A673 (cell line): ENCODE measurements at regions not wholly inside any gene's neighbourhood (a gene's known extent, or its start where the extent isn't known, plus 50 kb on each side); places are given as distances from the start of the nearest gene placed in this dataset.
"Not testable (repeated sequence)": the region's sequence is repeated elsewhere in the genome, so short reads cannot be mapped to it uniquely, and the experiment has no call there.

Experiments
- BruUV-seq: library from RNA; stranded (reverse); fragments of 400-500 nt; replicated peaks from 2 replicates; lab custom pipeline; 2021; lab: Mats Ljungman, UMichigan
- CTCF ChIA-PET: fragments of 300-600 bp; sonication (Branson Sonifier 250); formaldehyde crosslinking; loops from one replicate; lab custom pipeline; 2022; ENCODE audit warnings: antibody characterized with exemption; lab: Charles Lee
- POLR2A ChIA-PET: fragments of 300-600 bp; sonication (Branson Sonifier 250); formaldehyde crosslinking; loops from one replicate; lab custom pipeline; 2022; ENCODE audit warnings: antibody characterized with exemption; ENCODE audit not compliant: low non-redundant PET; lab: Charles Lee
- DNase-seq: peaks from one replicate; pipeline ENCODE4 v3.0.0-alpha.2; 2015; ENCODE audit warnings: low spot score
- H3K27ac ChIP-seq: fragments of 200-600 bp; sonication (generic); 2 replicates; pipeline ENCODE4 v1.5.1; 2016; ENCODE audit warnings: mixed run types, low read depth, mild to moderate bottlenecking, mixed read lengths, antibody characterized with exemption, low read length; ENCODE audit not compliant: poor library complexity, severe bottlenecking
- H3K27me3 ChIP-seq: fragments of 200-600 bp; sonication (generic); replicated peaks from 2 replicates; pipeline ENCODE4 v1.6.1; 2017; ENCODE audit warnings: mixed run types, low read depth, mild to moderate bottlenecking, mixed read lengths, antibody characterized with exemption, low read length; ENCODE audit not compliant: insufficient read depth, poor library complexity
- H3K36me3 ChIP-seq: fragments of 200-600 bp; sonication (generic); 2 replicates; pipeline ENCODE4 v1.6.1; 2016; ENCODE audit warnings: mixed run types, mild to moderate bottlenecking, mixed read lengths, antibody characterized with exemption, low read length; ENCODE audit not compliant: insufficient read depth, poor library complexity, severe bottlenecking
- H3K4me1 ChIP-seq: fragments of 200-600 bp; sonication (generic); 2 replicates; pipeline ENCODE4 v1.6.1; 2017; ENCODE audit warnings: mixed run types, mild to moderate bottlenecking, mixed read lengths, antibody characterized with exemption, low read length; ENCODE audit not compliant: insufficient read depth, poor library complexity, severe bottlenecking
- H3K4me3 ChIP-seq: fragments of 200-600 bp; sonication (generic); 2 replicates; pipeline ENCODE4 v1.5.1; 2016; ENCODE audit warnings: low read depth, mixed run types, mild to moderate bottlenecking, mixed read lengths, low read length; ENCODE audit not compliant: poor library complexity, severe bottlenecking
- H3K9me3 ChIP-seq: fragments of 200-600 bp; sonication (generic); 2 replicates; pipeline ENCODE4 v1.6.1; 2016; ENCODE audit warnings: mixed run types, low read depth, mild to moderate bottlenecking, mixed read lengths, antibody characterized with exemption, low read length; ENCODE audit not compliant: poor library complexity, severe bottlenecking
- CTCF ChIP-seq: fragments of 300-800, 200-600 bp; sonication (generic); conservative IDR thresholded peaks from 2 replicates; pipeline ENCODE4 v1.5.1; 2017; ENCODE audit warnings: low read depth, mild to moderate bottlenecking, antibody characterized with exemption, low read length, moderate library complexity, mixed read lengths
- EZH2 ChIP-seq: fragments of 200-600 bp; sonication (generic); IDR thresholded peaks from 2 replicates; pipeline ENCODE4 v1.6.1; 2017; ENCODE audit warnings: borderline replicate concordance, low read depth, mild to moderate bottlenecking, mixed read lengths, antibody characterized with exemption, low read length; ENCODE audit not compliant: poor library complexity, severe bottlenecking
- intact Hi-C: fragments of 100-400 bp; cut with micrococcal nuclease; formaldehyde crosslinking; loops from one replicate; pipeline ENCODE4 v1.10.0; 2022; ENCODE audit not compliant: unreplicated experiment

GRCh38 chr4:167868163-167868562, 224.2 kb upstream of the ANXA10 start:
- intact Hi-C loops: no loop called here
- Histone ChIP-seq H3K27me3 (peaks cover 16% of the 10 kb centered on the region), H3K9me3 (no peaks in the 10 kb centered on the region), H3K36me3 (no peaks in the 10 kb centered on the region), H3K27ac (no peak overlapping the region), H3K4me3 (no peak overlapping the region), H3K4me1 (no peaks in the 10 kb centered on the region)
- POLR2A ChIA-PET: no interaction called here
- BruUV-seq: no TSS peak
- no peak for TF ChIP-seq EZH2
- no peak for TF ChIP-seq CTCF
- DNase-seq: no peak
- CTCF ChIA-PET: no interaction called here

- Histone ChIP-seq H3K9me3 (no peaks in the 10 kb centered on the region), H3K27ac (no peak overlapping the region), H3K36me3 (no peaks in the 10 kb centered on the region), H3K4me1 (no peaks in the 10 kb centered on the region), H3K4me3 (no peak overlapping the region), H3K27me3 (peaks cover 32% of the 10 kb centered on the region)
- TF ChIP-seq CTCF (no peak), EZH2 (no peak)
- BruUV-seq: no TSS peak
- no peak for DNase-seq
- intact Hi-C loops: no loop called here
- CTCF ChIA-PET: no interaction called here
- POLR2A ChIA-PET: no interaction called here
Observed at GRCh38 chr4:167873496-167873895, 218.8 kb upstream of the ANXA10 start.

GRCh38 chr4:167876091-167876490, 216.2 kb upstream of the ANXA10 start:
- DNase-seq, H3K36me3 ChIP-seq, H3K27ac ChIP-seq, BruUV-seq, H3K9me3 ChIP-seq, H3K4me1 ChIP-seq, intact Hi-C loops, H3K4me3 ChIP-seq, POLR2A ChIA-PET, CTCF ChIA-PET: not testable (repeated sequence)
- peaks cover 32% of the 10 kb centered on the region for H3K27me3 ChIP-seq

GRCh38 chr4:167877826-167878225, 214.5 kb upstream of the ANXA10 start:
- H3K27me3 ChIP-seq: peaks cover 23% of the 10 kb centered on the region
- H3K4me1 ChIP-seq, DNase-seq, H3K4me3 ChIP-seq, BruUV-seq, H3K27ac ChIP-seq, H3K36me3 ChIP-seq, H3K9me3 ChIP-seq, intact Hi-C loops, CTCF ChIA-PET, POLR2A ChIA-PET: not testable (repeated sequence)
